Right ventricle myocardium superior (tissue), 1 donor: ENCODE measurements at regions not wholly inside any gene's neighbourhood (a gene's known extent, or its start where the extent isn't known, plus 50 kb on each side); places are given as distances from the start of the nearest gene placed in this dataset.
A peak's percentile ranks its signal among the peaks of the same experiment; 100 is the strongest.

Experiments used
- ATAC-seq: fragments of 200-7000 bp; cut with Tn5 transposase; one replicate; pipeline ENCODE4 v1.9.1; 2020; ENCODE audit warnings: mild to moderate bottlenecking; ENCODE audit not compliant: poor library complexity
- DNase-seq: peaks from one replicate; pipeline ENCODE4 v3.0.0-alpha.2; 2020
- intact Hi-C: fragments of 100-400 bp; cut with DNase I; formaldehyde crosslinking; loops from one replicate; pipeline ENCODE4 v1.11.2; 2022
- donor health status: DM: no; HTN: yes; CAD: no; lungs with severe emphysema.

- ATAC-seq: no peak
- intact Hi-C loops: no loop called here
- DNase-seq: no peak
Measured at GRCh38 chr12:84550518-84550917, 362.1 kb downstream of the SLC6A15 start.

GRCh38 chr12:84542289-84542688, 370.3 kb downstream of the SLC6A15 start:
- ATAC-seq (no peak), DNase-seq (no peak)
- intact Hi-C loops: no loop called here

- ATAC-seq (no peak), DNase-seq (no peak)
- intact Hi-C loops: no loop called here
Measured at GRCh38 chr12:84537666-84538065, 374.9 kb downstream of the SLC6A15 start.

- ATAC-seq: no peak
- DNase-seq: no peak
- intact Hi-C loops: no loop called here
Measured at GRCh38 chr12:84512751-84513150, 399.8 kb downstream of the SLC6A15 start.

- intact Hi-C loops: no loop called here
- DNase-seq (peak; percentile 60), ATAC-seq (peak; percentile 78)
Measured at GRCh38 chr12:84508851-84509260, 403.7 kb downstream of the SLC6A15 start.

- DNase-seq (peak; percentile 46), ATAC-seq (peak; percentile 78)
- intact Hi-C loops: no loop called here
Measured at GRCh38 chr12:84507956-84508850, 404.4 kb downstream of the SLC6A15 start.

- ATAC-seq (peak; percentile 47), DNase-seq (peak; percentile 47)
- intact Hi-C loops: no loop called here
Measured at GRCh38 chr12:84506282-84506681, 406.3 kb downstream of the SLC6A15 start.

GRCh38 chr12:84502907-84503787, 409.5 kb downstream of the SLC6A15 start:
- peak; percentile 46 for ATAC-seq
- no peak for DNase-seq
- intact Hi-C loops: no loop called here

- DNase-seq (no peak), ATAC-seq (no peak)
- intact Hi-C loops: no loop called here
Measured at GRCh38 chr12:84502180-84502860, 410.3 kb downstream of the SLC6A15 start.

- ATAC-seq (no peak), DNase-seq (no peak)
- intact Hi-C loops: no loop called here
Measured at GRCh38 chr12:84497819-84498218, 414.8 kb downstream of the SLC6A15 start.

- intact Hi-C loops: no loop called here
- ATAC-seq (no peak), DNase-seq (no peak)
Measured at GRCh38 chr12:84495711-84496110, 416.9 kb downstream of the SLC6A15 start.

- no peak for ATAC-seq
- DNase-seq: no peak
- intact Hi-C loops: no loop called here
Measured at GRCh38 chr12:84492351-84492883, 420.2 kb downstream of the SLC6A15 start.

GRCh38 chr12:84484798-84485197, 427.8 kb downstream of the SLC6A15 start:
- ATAC-seq (no peak), DNase-seq (no peak)
- intact Hi-C loops: no loop called here

GRCh38 chr12:84480803-84481202, 431.8 kb downstream of the SLC6A15 start:
- intact Hi-C loops: no loop called here
- DNase-seq: no peak
- no peak for ATAC-seq

- DNase-seq (no peak), ATAC-seq (no peak)
- intact Hi-C loops: no loop called here
Measured at GRCh38 chr12:84470361-84470760, 442.2 kb downstream of the SLC6A15 start.

- no peak for DNase-seq
- intact Hi-C loops: no loop called here
- no peak for ATAC-seq
Measured at GRCh38 chr12:84464616-84465015, 448.0 kb downstream of the SLC6A15 start.

GRCh38 chr12:84463741-84464495, 448.7 kb downstream of the SLC6A15 start:
- ATAC-seq (no peak), DNase-seq (no peak)
- intact Hi-C loops: no loop called here

- intact Hi-C loops: no loop called here
- DNase-seq (no peak), ATAC-seq (no peak)
Measured at GRCh38 chr12:84455598-84455997, 457.0 kb downstream of the SLC6A15 start.
